ENCODE measurements at regions not wholly inside any gene's neighbourhood (a gene's known extent, or its start where the extent isn't known, plus 50 kb on each side); places are given as distances from the start of the nearest gene placed in this dataset.

DNA sequence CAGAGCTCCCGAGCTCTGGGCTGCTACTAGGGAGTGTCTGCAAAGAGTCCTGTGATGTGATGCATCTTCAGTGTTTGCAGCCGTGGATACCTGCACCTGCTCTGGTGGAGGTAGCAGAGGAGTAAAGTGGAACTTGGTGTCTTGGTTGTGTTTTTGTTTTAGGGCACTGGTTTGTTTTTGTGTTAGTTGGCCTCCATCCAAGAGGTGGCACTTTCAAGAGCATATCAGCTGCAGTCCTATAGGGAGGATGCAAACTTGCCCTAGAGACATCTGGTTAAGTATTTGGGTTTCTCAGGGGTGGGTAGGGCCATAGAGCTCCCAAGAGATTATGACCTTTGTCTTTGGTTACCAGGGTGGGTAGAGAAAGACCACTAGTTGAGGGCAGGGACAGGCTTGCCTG is 1249.0 kb upstream of the FAM98A start:
- Mint-ChIP-seq H3K27ac (no peak overlapping the region), H3K36me3 (ENCODE audit: low read depth) (no peaks in the 10 kb centered on the region), H3K4me3 (no peak overlapping the region), H3K27me3 (no peaks in the 10 kb centered on the region), H3K9me3 (peaks cover 6% of the 10 kb centered on the region), H3K4me1 (ENCODE audit: low read depth) (no peaks in the 10 kb centered on the region)
- intact Hi-C loops (cut with micrococcal nuclease) = no loop called here

DNA sequence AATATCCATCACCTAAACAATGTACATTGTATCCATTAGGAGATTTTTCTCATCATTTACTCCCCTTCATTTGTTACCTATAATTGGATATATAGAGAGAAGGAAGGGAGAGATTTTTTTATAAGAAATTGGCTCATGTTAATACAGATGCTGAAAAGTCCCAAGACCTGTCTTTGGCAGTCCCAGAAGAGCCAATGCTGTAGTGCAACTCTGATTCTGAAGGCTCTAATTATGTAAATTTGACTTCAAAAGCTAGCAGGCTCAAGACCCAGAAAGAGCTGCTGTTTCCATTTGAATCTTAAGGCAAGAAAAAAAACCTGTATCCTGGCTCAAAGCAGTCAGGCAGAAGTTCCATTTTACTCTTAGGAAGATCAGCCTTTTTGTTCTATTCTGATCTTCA is 1245.5 kb upstream of the FAM98A start:
- H3K36me3 Mint-ChIP-seq (ENCODE audit: low read depth) = no peaks in the 10 kb centered on the region
- H3K4me3 Mint-ChIP-seq = no peak overlapping the region
- H3K27ac Mint-ChIP-seq = no peak overlapping the region
- H3K9me3 Mint-ChIP-seq = peaks cover 6% of the 10 kb centered on the region
- no peaks in the 10 kb centered on the region for H3K4me1 Mint-ChIP-seq (ENCODE audit: low read depth)
- H3K27me3 Mint-ChIP-seq = no peaks in the 10 kb centered on the region
- intact Hi-C loops (cut with micrococcal nuclease) = no loop called here

DNA sequence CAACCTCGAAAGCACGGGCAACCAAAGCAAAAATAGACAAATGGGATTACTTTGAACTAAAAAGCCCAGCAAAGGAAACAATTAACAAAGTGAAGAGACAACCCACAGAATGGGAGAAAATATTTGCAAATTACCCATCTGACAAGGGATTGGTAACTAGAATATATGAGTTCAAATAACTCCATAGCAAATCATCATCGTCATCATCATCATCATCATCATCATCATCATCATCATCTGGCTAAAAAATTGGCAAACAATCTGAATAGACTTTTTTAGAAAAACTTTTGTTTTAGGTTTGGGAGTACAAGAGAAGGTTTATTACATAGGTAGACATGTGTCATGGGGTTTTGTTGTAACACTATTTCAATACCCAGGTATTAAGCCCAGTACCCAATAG is 1239.3 kb upstream of the FAM98A start:
- H3K4me1 Mint-ChIP-seq (ENCODE audit: low read depth) = no peaks in the 10 kb centered on the region
- no peaks in the 10 kb centered on the region for H3K27me3 Mint-ChIP-seq
- no peak overlapping the region for H3K27ac Mint-ChIP-seq
- H3K9me3 Mint-ChIP-seq = peaks cover 44% of the 10 kb centered on the region
- intact Hi-C loops (cut with micrococcal nuclease) = no loop called here
- no peaks in the 10 kb centered on the region for H3K36me3 Mint-ChIP-seq (ENCODE audit: low read depth)
- H3K4me3 Mint-ChIP-seq = no peak overlapping the region

DNA sequence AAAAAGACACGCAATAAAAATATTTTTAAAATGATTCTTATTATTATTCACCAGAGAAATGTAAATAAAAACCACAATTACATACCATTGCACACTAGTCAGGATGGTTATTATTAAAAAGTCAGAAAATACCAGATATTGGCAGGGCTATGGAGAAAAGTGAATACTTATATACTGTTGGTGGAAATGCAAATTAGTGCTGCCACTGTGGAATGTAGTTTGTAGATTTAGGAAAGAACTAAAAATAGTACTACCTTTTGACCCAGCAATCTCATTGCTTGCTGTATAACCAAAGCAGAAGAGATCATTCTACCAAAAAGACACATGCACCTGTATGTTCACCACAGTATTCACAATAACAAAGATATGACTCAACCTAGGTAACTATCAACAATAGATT is 1237.3 kb upstream of the FAM98A start:
- H3K4me1 Mint-ChIP-seq (ENCODE audit: low read depth) = no peaks in the 10 kb centered on the region
- peaks cover 47% of the 10 kb centered on the region for H3K9me3 Mint-ChIP-seq
- H3K27ac Mint-ChIP-seq = no peak overlapping the region
- intact Hi-C loops (cut with micrococcal nuclease) = no loop called here
- H3K4me3 Mint-ChIP-seq = no peak overlapping the region
- H3K27me3 Mint-ChIP-seq = no peaks in the 10 kb centered on the region
- no peaks in the 10 kb centered on the region for H3K36me3 Mint-ChIP-seq (ENCODE audit: low read depth)

DNA sequence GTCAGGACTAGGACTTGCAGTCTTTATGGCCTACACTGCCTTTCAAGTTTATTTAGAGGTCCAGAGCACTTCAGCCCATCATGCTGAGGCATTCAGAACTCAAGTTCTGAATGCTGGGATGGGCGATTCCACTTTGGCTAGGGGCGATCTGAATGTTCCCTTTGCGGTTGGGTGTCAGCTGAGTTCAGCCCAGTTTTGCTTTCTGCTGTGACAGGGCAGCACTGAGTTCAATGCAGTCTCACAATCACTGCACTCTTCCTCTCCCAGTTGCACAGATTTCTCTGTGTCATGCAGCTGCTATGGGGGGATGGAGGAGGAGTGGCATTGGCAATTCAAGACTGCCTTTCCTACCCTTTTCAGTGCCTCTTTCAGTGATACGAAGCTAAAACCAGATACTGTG is 1232.0 kb upstream of the FAM98A start:
- peaks cover 27% of the 10 kb centered on the region for H3K9me3 Mint-ChIP-seq
- H3K4me1 Mint-ChIP-seq (ENCODE audit: low read depth) = no peaks in the 10 kb centered on the region
- H3K27ac Mint-ChIP-seq = no peak overlapping the region
- H3K27me3 Mint-ChIP-seq = no peaks in the 10 kb centered on the region
- H3K4me3 Mint-ChIP-seq = no peak overlapping the region
- H3K36me3 Mint-ChIP-seq (ENCODE audit: low read depth) = no peaks in the 10 kb centered on the region
- intact Hi-C loops (cut with micrococcal nuclease) = no loop called here

DNA sequence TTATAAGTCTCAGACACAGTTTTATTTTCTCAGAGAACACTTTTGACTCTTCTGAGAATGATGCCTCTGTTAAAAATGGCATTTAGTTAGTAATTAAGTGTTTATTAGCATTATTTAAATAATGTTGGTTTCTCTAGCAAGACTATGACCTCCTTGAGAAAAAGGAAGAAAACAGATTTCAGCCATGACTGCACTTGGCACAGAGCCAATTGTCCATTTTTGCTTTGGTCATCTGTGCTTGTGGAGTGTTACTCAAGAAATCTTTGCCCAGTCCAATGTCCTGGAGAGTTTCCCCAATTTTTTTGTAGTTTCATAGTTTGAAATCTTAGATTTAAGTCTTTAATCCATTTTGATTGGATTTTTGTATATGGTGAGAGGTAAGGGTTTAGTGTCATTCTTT is 1229.4 kb upstream of the FAM98A start:
- intact Hi-C loops (cut with micrococcal nuclease) = no loop called here
- H3K36me3 Mint-ChIP-seq (ENCODE audit: low read depth) = no peaks in the 10 kb centered on the region
- H3K9me3 Mint-ChIP-seq = peaks cover 4% of the 10 kb centered on the region
- no peaks in the 10 kb centered on the region for H3K27me3 Mint-ChIP-seq
- H3K27ac Mint-ChIP-seq = no peak overlapping the region
- no peaks in the 10 kb centered on the region for H3K4me1 Mint-ChIP-seq (ENCODE audit: low read depth)
- H3K4me3 Mint-ChIP-seq = no peak overlapping the region

DNA sequence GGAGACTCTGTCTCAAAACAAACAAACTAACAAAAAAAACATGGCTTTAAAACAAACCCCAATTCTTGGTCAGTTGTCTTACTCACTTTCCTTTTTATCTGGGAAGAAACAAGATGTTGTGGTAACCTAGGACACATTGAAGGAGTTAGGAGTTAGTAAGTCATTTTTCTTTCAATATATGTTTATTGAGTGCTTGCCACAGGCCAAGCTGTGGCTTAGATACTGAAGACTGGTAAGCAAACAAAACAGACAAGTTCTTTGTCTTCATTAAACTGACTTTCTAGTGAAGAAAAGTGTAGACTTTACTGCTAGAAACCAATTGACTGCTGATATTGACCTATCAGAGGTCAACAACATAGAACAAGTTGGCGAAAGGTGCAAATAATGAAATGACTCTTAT is 1228.3 kb upstream of the FAM98A start:
- H3K27ac Mint-ChIP-seq = no peak overlapping the region
- H3K27me3 Mint-ChIP-seq = no peaks in the 10 kb centered on the region
- intact Hi-C loops (cut with micrococcal nuclease) = no loop called here
- H3K36me3 Mint-ChIP-seq (ENCODE audit: low read depth) = no peaks in the 10 kb centered on the region
- no peak overlapping the region for H3K4me3 Mint-ChIP-seq
- no peaks in the 10 kb centered on the region for H3K9me3 Mint-ChIP-seq
- H3K4me1 Mint-ChIP-seq (ENCODE audit: low read depth) = no peaks in the 10 kb centered on the region

DNA sequence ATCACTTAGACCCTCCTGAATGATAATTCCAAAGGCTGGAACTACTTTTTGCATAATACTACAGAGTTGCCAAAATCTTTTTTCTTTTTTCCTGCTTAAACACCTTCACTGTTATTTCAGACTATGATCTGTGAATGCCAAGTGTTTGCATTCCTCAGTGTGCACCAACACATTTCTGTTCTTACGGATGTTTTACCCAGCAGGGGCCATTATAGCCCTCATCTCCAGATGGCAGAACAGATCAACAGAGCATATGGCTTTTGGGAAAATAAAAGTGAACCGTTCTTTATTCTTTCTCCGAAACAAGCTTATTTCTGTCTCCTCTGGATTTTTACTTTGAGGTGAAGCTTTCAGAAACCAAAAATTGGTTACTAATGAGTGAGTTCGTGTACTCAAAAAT is 1226.6 kb upstream of the FAM98A start:
- intact Hi-C loops (cut with micrococcal nuclease) = no loop called here
- H3K27me3 Mint-ChIP-seq = no peaks in the 10 kb centered on the region
- no peaks in the 10 kb centered on the region for H3K4me1 Mint-ChIP-seq (ENCODE audit: low read depth)
- H3K27ac Mint-ChIP-seq = no peak overlapping the region
- no peaks in the 10 kb centered on the region for H3K9me3 Mint-ChIP-seq
- H3K4me3 Mint-ChIP-seq = no peak overlapping the region
- H3K36me3 Mint-ChIP-seq (ENCODE audit: low read depth) = no peaks in the 10 kb centered on the region

DNA sequence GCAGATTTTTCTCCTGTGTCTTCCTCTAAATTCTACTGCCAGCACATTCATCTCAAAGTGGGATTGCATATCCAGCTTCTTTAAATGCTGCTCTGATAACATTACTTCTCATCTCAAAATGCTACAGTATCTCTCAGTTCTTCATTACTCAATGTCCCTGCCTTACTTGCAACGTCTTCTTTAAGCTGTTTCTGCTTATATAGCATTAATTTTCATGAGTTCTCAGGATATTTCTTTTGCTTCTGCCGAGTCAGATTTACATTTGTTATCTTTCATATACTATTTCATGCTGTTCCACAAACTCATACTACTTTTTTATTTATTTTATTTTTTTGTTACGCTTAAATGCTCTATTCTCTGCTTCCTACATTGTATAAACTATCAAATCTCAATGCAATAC is 1223.5 kb upstream of the FAM98A start:
- Mint-ChIP-seq H3K4me3 (no peak overlapping the region), H3K36me3 (ENCODE audit: low read depth) (no peaks in the 10 kb centered on the region), H3K27ac (no peak overlapping the region), H3K4me1 (ENCODE audit: low read depth) (no peaks in the 10 kb centered on the region), H3K27me3 (no peaks in the 10 kb centered on the region), H3K9me3 (peaks cover 5% of the 10 kb centered on the region)
- intact Hi-C loops (cut with micrococcal nuclease) = no loop called here

DNA sequence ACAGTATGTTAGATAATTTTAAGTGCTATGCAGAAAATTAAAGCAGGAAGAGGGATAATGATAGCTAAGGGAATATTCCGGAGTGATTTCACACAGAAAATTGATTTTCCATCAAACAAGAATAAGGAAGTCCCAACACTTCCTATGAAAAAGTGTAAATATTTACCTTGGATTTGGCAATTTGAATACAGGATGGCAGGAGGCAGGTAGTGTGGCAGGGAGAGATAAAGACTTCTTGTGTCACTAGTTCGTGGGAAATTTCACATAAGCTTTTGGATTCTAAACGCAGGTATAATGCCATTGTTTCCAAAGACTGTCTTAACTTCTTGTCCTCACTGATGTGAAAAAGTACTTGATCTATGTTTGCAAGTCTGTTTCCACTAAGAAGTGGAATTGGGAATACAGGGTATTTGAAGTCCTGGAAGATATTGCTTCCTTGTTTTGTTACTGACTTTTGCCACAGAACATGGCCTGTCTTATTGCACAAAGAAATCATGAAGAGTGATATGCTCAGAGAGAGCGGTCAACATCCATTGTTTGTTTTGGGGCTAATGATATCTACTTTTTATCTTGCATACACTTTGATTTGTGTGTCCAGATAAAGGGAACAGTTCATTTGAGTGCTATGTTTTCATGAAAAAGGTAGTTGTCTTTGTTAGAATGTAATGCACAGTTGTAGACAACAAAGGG is 1216.1 kb upstream of the FAM98A start:
- Mint-ChIP-seq H3K27ac (no peak overlapping the region), H3K27me3 (no peaks in the 10 kb centered on the region)
- intact Hi-C loops (cut with micrococcal nuclease) = no loop called here

DNA sequence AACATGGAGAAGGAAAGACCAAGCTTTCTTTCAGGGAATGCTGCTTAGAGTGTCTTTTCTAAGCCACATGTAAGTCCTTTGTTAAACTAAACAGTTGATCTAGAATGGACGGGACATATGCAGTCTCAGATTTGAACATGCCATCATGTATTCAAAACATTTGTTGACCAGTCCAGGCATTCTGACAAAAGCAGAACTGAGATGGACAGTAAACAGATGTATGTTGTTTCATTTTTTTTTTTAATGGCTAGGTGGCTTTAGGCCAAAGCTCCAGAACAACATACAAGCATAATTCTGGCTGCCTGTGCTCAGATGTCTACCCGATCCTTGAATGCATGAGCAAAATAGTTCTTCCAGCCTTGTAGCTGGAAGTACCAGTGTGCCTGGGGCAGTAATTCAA is 1211.4 kb upstream of the FAM98A start:
- Mint-ChIP-seq H3K27me3 (no peaks in the 10 kb centered on the region), H3K4me1 (ENCODE audit: low read depth) (no peaks in the 10 kb centered on the region), H3K27ac (no peak overlapping the region), H3K36me3 (ENCODE audit: low read depth) (no peaks in the 10 kb centered on the region), H3K9me3 (no peaks in the 10 kb centered on the region), H3K4me3 (no peak overlapping the region)
- intact Hi-C loops (cut with micrococcal nuclease) = no loop called here

More for the DNA sequence above, 1216.1 kb upstream of the FAM98A start:
- Mint-ChIP-seq H3K9me3 (peaks cover 5% of the 10 kb centered on the region), H3K4me1 (ENCODE audit: low read depth) (no peaks in the 10 kb centered on the region), H3K4me3 (no peak overlapping the region), H3K36me3 (ENCODE audit: low read depth) (no peaks in the 10 kb centered on the region)

DNA sequence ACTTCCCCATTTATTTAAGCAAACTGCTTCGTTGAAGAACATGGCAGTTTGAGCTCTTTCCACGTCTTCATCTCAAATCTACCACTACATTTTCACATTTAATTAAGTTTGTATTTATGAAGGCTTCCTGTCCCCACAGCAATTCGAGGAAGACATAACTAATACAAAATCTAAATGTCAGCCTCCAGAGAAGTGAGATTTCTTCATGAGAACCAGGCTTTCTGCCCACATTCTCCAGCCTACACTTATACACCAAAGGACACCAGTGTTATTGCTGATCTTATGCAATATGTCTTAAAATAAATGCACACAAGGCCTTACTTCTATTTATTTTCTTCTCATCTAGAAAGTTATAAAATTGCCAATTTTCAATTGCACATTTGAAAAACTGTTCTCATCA is 1209.3 kb upstream of the FAM98A start:
- Mint-ChIP-seq H3K4me3 (no peak overlapping the region), H3K9me3 (no peaks in the 10 kb centered on the region), H3K27me3 (no peaks in the 10 kb centered on the region), H3K27ac (no peak overlapping the region), H3K4me1 (ENCODE audit: low read depth) (no peaks in the 10 kb centered on the region), H3K36me3 (ENCODE audit: low read depth) (no peaks in the 10 kb centered on the region)
- intact Hi-C loops (cut with micrococcal nuclease) = no loop called here

DNA sequence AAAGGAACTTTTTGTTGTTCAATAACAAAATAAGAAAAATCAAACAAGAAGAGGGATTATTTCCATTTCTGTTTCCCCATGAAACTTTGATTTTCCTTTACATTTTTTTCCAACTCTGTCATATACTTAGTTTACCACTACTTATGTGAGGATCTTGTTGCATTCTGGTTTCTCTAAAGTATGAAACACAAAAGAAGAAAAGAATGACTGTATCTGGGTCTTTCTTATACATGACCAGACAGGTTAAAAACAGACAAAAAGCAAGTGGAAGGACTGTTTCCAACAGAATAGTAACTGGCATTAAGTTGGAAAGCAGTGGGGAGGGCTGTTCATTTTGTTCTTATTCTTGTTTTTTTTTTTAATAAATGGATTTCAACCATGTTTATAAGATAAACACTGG is 1207.8 kb upstream of the FAM98A start:
- H3K4me1 Mint-ChIP-seq (ENCODE audit: low read depth) = no peaks in the 10 kb centered on the region

DNA sequence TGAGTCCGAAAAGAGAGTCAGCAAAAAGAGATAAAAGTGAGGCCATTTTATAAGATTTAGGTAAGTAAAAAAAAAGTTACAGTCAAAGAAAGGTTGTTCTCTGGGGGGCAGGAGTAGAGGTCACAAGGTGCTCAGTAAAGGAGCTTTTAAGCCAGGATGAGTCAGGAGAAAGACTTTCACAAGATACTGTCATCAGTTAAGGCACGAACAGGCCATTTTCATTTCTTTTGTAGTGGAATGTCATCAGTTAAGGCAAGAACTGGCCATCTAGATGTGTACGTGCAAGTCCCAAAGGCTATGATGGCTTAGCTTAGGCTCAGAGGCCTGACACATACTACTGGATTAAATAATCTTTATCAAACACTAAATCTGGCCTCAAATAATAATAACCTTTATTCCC is 1207.3 kb upstream of the FAM98A start:
- Mint-ChIP-seq H3K36me3 (ENCODE audit: low read depth) (no peaks in the 10 kb centered on the region), H3K27ac (no peak overlapping the region), H3K9me3 (no peaks in the 10 kb centered on the region), H3K4me1 (ENCODE audit: low read depth) (no peaks in the 10 kb centered on the region), H3K4me3 (no peak overlapping the region), H3K27me3 (no peaks in the 10 kb centered on the region)
- intact Hi-C loops (cut with micrococcal nuclease) = no loop called here

More for the DNA sequence above, 1207.8 kb upstream of the FAM98A start:
- Mint-ChIP-seq H3K9me3 (no peaks in the 10 kb centered on the region), H3K27me3 (no peaks in the 10 kb centered on the region), H3K36me3 (ENCODE audit: low read depth) (no peaks in the 10 kb centered on the region), H3K4me3 (no peak overlapping the region), H3K27ac (no peak overlapping the region)
- intact Hi-C loops (cut with micrococcal nuclease) = no loop called here

DNA sequence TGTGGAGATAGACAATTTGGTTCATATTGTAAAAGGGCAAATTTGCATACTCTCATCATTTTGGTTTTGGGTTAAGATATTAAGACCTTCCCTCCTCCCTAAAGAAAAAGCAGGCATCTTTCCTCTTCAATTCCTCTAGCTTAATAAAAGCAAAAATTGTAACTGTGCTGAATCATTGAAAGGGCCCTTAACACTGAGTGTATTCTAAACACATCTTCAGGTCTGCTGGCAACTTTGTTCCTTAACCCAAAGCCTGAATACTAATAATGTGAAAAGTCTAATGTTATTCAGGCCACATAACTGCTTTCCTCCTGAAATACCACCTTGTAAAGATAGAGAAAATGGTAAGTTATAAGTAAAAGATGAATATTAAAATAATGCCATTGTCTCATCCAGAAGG is 1200.5 kb upstream of the FAM98A start:
- Mint-ChIP-seq H3K4me1 (ENCODE audit: low read depth) (no peaks in the 10 kb centered on the region), H3K4me3 (no peak overlapping the region), H3K36me3 (ENCODE audit: low read depth) (no peaks in the 10 kb centered on the region), H3K27ac (no peak overlapping the region), H3K9me3 (no peaks in the 10 kb centered on the region), H3K27me3 (no peaks in the 10 kb centered on the region)
- intact Hi-C loops (cut with micrococcal nuclease) = no loop called here

All from dendritic cell treated with granulocyte-macrophage colony-stimulating factor and Interleukin-4, amounts not matched to agents 40 ng/mL and 50 ng/mL, for 4 days (primary cell).